GM06990 (cell line): ENCODE measurements at regions not wholly inside any gene's neighbourhood (a gene's known extent, or its start where the extent isn't known, plus 50 kb on each side); places are given as distances from the start of the nearest gene placed in this dataset.

Source experiments
- DNase-seq: peaks from one replicate; pipeline ENCODE4 v3.0.0-alpha.2; 2011; ENCODE audit not compliant: insufficient read length; ENCODE audit errors: extremely low read depth
- H3K27me3 ChIP-seq: replicated peaks from 2 replicates; pipeline ENCODE4 v1.6.0; 2011; ENCODE audit warnings: low read length; ENCODE audit not compliant: control insufficient read depth, insufficient read depth
- H3K36me3 ChIP-seq: 2 replicates; pipeline ENCODE4 v1.5.1; 2011; ENCODE audit warnings: low read length; ENCODE audit not compliant: control insufficient read depth, insufficient read depth
- H3K4me3 ChIP-seq: replicated peaks from 2 replicates; pipeline ENCODE4 v1.5.1; 2011; ENCODE audit warnings: low read depth, mild to moderate bottlenecking, control low read depth, low read length
- CTCF ChIP-seq: IDR thresholded peaks from 2 replicates; pipeline ENCODE4 v1.5.1; 2011; ENCODE audit warnings: low read length, control low read depth, mild to moderate bottlenecking, inconsistent platforms; ENCODE audit not compliant: insufficient read depth, poor library complexity, severe bottlenecking

GRCh38 chr17:74015316-74015715 lies 188.2 kb upstream of the RPL38 start:
- no peak for TF ChIP-seq CTCF
- no peak for DNase-seq
- H3K4me3 ChIP-seq: no peak overlapping the region
- no peaks in the 10 kb centered on the region for H3K36me3 ChIP-seq
- no peaks in the 10 kb centered on the region; the same call in 1 of the 2 replicates for H3K27me3 ChIP-seq

GRCh38 chr17:74015990-74016389 lies 187.5 kb upstream of the RPL38 start:
- Histone ChIP-seq H3K4me3 (no peak overlapping the region), H3K27me3 (no peaks in the 10 kb centered on the region; the same call in none of the 2 replicates), H3K36me3 (no peaks in the 10 kb centered on the region)
- no peak for TF ChIP-seq CTCF
- no peak for DNase-seq

GRCh38 chr17:74016461-74016860 lies 187.0 kb upstream of the RPL38 start:
- H3K27me3 ChIP-seq: no peaks in the 10 kb centered on the region; the same call in none of the 2 replicates
- no peak for DNase-seq

GRCh38 chr17:74017466-74017865 lies 186.0 kb upstream of the RPL38 start:
- no peaks in the 10 kb centered on the region for H3K36me3 ChIP-seq
- DNase-seq: no peak
- no peaks in the 10 kb centered on the region; the same call in none of the 2 replicates for H3K27me3 ChIP-seq
- H3K4me3 ChIP-seq: no peak overlapping the region
- TF ChIP-seq CTCF: no peak

More at GRCh38 chr17:74016461-74016860, 187.0 kb upstream of the RPL38 start:
- no peaks in the 10 kb centered on the region for H3K36me3 ChIP-seq
- no peak for TF ChIP-seq CTCF
- no peak overlapping the region for H3K4me3 ChIP-seq

GRCh38 chr17:74018115-74018514 lies 185.4 kb upstream of the RPL38 start:
- no peak for TF ChIP-seq CTCF
- H3K27me3 ChIP-seq: no peaks in the 10 kb centered on the region; the same call in none of the 2 replicates
- no peak overlapping the region for H3K4me3 ChIP-seq
- DNase-seq: no peak
- H3K36me3 ChIP-seq: no peaks in the 10 kb centered on the region

GRCh38 chr17:74019271-74019670 lies 184.2 kb upstream of the RPL38 start:
- no peak for DNase-seq
- no peak overlapping the region for H3K4me3 ChIP-seq
- no peaks in the 10 kb centered on the region; the same call in none of the 2 replicates for H3K27me3 ChIP-seq
- no peak for TF ChIP-seq CTCF
- H3K36me3 ChIP-seq: no peaks in the 10 kb centered on the region
